ENCODE measurements at regions not wholly inside any gene's neighbourhood (a gene's known extent, or its start where the extent isn't known, plus 50 kb on each side); places are given as distances from the start of the nearest gene placed in this dataset.
"Not testable (repeated sequence)": the region's sequence is repeated elsewhere in the genome, so short reads cannot be mapped to it uniquely, and the experiment has no call there.

DNA sequence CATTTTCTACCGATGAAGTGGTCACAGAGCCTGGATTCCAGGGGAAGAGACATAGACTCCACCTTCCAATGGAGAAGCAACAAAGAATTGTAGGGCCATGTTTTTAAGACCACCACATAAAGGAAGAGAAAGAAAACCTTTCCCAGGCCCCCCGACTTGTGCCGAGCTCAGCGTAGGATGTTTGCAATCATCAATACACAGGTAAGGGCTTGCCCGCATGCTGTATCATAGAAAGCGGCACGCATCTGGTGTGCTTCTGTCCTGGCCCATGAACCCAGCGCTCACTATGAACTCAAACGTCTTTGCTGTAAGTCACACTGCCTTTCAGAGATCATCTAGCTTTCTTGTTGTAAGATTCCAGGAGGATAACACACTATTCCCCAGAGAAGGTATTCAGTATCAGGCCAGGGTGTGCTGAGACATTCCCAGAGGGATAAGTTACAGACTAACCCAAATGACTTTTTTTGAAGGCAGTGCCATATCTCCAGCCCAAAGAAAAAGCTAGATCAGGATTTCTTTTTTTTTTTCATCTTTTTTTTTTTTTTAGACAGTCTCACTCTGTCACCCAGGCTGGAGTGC lies 79.5 kb upstream of the RPL38 start:
- Histone ChIP-seq H3K27ac (no peak overlapping the region), H3K4me1 (no peaks in the 10 kb centered on the region), H3K9me3 (no peaks in the 10 kb centered on the region), H3K36me3 (no peaks in the 10 kb centered on the region), H3K27me3 (peaks cover 0 to 37% of the 10 kb centered on the region in 2 donors), H3K4me3 (no peak overlapping the region)
- no peak for ATAC-seq
- no peak for DNase-seq
- intact Hi-C loops (cut with DNase I): no loop called here
- TF ChIP-seq CTCF (IDR thresholded peaks at IDR 0.05): no peak

GRCh38 chr17:74125156-74125555 lies 78.3 kb upstream of the RPL38 start:
- no peak overlapping the region for H3K4me3 ChIP-seq
- no peaks in the 10 kb centered on the region for H3K9me3 ChIP-seq
- DNase-seq: no peak
- no peak for TF ChIP-seq CTCF (IDR thresholded peaks at IDR 0.05)
- H3K27me3 ChIP-seq: peaks cover 0 to 43% of the 10 kb centered on the region in 2 donors
- intact Hi-C loops (cut with DNase I): no loop called here
- no peak overlapping the region for H3K27ac ChIP-seq
- H3K36me3 ChIP-seq: no peaks in the 10 kb centered on the region
- H3K4me1 ChIP-seq: no peaks in the 10 kb centered on the region
- no peak for ATAC-seq

- DNase-seq: no peak
- Histone ChIP-seq H3K4me1 (no peaks in the 10 kb centered on the region), H3K4me3 (no peak overlapping the region), H3K36me3 (no peaks in the 10 kb centered on the region), H3K27me3 (peaks cover 0 to 46% of the 10 kb centered on the region in 2 donors), H3K9me3 (no peaks in the 10 kb centered on the region), H3K27ac (no peak overlapping the region)
- TF ChIP-seq CTCF (IDR thresholded peaks at IDR 0.05): no peak
- ATAC-seq: no peak
- intact Hi-C loops (cut with DNase I): no loop called here
These were observed 77.1 kb upstream of the RPL38 start for GRCh38 chr17:74126179-74126900.

GRCh38 chr17:74126959-74127358 lies 76.5 kb upstream of the RPL38 start:
- no peak for TF ChIP-seq CTCF (IDR thresholded peaks at IDR 0.05)
- Histone ChIP-seq H3K4me3 (no peak overlapping the region), H3K36me3 (no peaks in the 10 kb centered on the region), H3K27ac (no peak overlapping the region), H3K9me3 (no peaks in the 10 kb centered on the region), H3K27me3 (peaks cover 0 to 52% of the 10 kb centered on the region in 2 donors), H3K4me1 (no peaks in the 10 kb centered on the region)
- ATAC-seq (no peak), DNase-seq (no peak)
- intact Hi-C loops (cut with DNase I): no loop called here

DNA sequence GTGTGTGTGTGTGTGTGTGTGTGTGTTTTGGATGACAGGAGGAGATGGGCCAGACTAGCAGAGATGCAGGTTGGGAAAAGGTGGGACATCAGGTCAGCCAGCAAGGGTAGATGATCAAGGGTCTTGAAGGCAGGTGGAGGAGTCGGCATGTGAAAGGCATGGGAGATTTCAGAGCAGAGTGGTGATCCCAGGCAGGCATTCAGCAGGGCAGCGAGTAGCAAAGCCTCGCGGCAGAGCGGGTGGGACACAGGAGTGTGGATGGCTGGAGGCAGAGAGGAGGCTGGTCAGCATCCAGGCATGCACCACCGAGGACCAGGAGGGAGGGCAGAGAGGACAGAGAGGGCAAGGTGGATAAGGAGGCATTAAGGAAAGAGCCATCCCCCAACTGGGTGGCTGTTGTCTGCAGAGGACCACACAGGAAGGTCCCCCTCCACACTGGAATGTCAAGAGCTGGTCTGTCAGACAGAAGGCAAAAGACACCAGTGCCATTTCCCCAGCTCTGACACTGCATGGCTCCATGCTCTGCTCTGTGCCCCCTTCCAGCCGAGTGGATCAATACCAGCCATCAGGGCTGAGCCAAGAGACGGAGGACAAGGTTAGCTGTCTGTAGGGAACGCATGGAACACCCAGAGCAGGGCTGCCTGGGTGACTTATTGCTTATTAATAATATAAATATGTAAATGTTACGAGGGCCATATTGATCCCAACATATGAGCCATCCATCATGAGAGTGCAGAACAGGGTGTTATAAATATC lies 74.8 kb upstream of the RPL38 start:
- no peaks in the 10 kb centered on the region for H3K9me3 ChIP-seq
- no peak for DNase-seq
- peaks cover 0 to 69% of the 10 kb centered on the region in 2 donors for H3K27me3 ChIP-seq
- no peaks in the 10 kb centered on the region for H3K4me1 ChIP-seq
- no peak for TF ChIP-seq CTCF (IDR thresholded peaks at IDR 0.05)
- no peaks in the 10 kb centered on the region for H3K36me3 ChIP-seq
- H3K27ac ChIP-seq: no peak overlapping the region
- intact Hi-C loops (cut with DNase I): no loop called here
- no peak overlapping the region for H3K4me3 ChIP-seq
- ATAC-seq: no peak

- H3K27ac ChIP-seq; H3K4me1 ChIP-seq; H3K9me3 ChIP-seq; ATAC-seq; H3K4me3 ChIP-seq; H3K36me3 ChIP-seq; DNase-seq; intact Hi-C loops (cut with DNase I): not testable (repeated sequence)
- H3K27me3 ChIP-seq: peaks cover 0 to 77% of the 10 kb centered on the region in 2 donors
These were observed 73.7 kb upstream of the RPL38 start for GRCh38 chr17:74129800-74130199.

Data from left lung (tissue), 4 donors.